ENCODE measurements at regions not wholly inside any gene's neighbourhood (a gene's known extent, or its start where the extent isn't known, plus 50 kb on each side); places are given as distances from the start of the nearest gene placed in this dataset.

GRCh38 chr6:109916759-109917158 is 61.4 kb upstream of the GPR6 start:
- CTCF ChIA-PET: no interaction called here
- no peak for DNase-seq
- H3K4me1 Mint-ChIP-seq (ENCODE audit: low read depth, unreplicated experiment): no peaks in the 10 kb centered on the region
- H3K27me3 Mint-ChIP-seq (ENCODE audit: unreplicated experiment): no peaks in the 10 kb centered on the region
- BruUV-seq (replicated peaks): no TSS peak
- H3K4me3 Mint-ChIP-seq (ENCODE audit: low read depth, unreplicated experiment): no peak overlapping the region
- intact Hi-C loops (cut with micrococcal nuclease; ENCODE audit: unreplicated experiment): no loop called here
- no peaks in the 10 kb centered on the region for H3K36me3 Mint-ChIP-seq (ENCODE audit: insufficient read depth, unreplicated experiment)
- peaks cover 2% of the 10 kb centered on the region for H3K9me3 Mint-ChIP-seq (ENCODE audit: low read depth, unreplicated experiment)
- TF ChIP-seq CTCF (IDR thresholded peaks at IDR 0.05; ENCODE audit: unreplicated experiment): no peak
- no peak overlapping the region for H3K27ac Mint-ChIP-seq (ENCODE audit: unreplicated experiment)

- peaks cover 2% of the 10 kb centered on the region for H3K9me3 Mint-ChIP-seq (ENCODE audit: low read depth, unreplicated experiment)
- H3K36me3 Mint-ChIP-seq (ENCODE audit: insufficient read depth, unreplicated experiment): no peaks in the 10 kb centered on the region
- H3K4me1 Mint-ChIP-seq (ENCODE audit: low read depth, unreplicated experiment): no peaks in the 10 kb centered on the region
- BruUV-seq (replicated peaks): no TSS peak
- intact Hi-C loops (cut with micrococcal nuclease; ENCODE audit: unreplicated experiment): no loop called here
- no peak overlapping the region for H3K27ac Mint-ChIP-seq (ENCODE audit: unreplicated experiment)
- no peaks in the 10 kb centered on the region for H3K27me3 Mint-ChIP-seq (ENCODE audit: unreplicated experiment)
- DNase-seq: no peak
- no peak overlapping the region for H3K4me3 Mint-ChIP-seq (ENCODE audit: low read depth, unreplicated experiment)
- no peak for TF ChIP-seq CTCF (IDR thresholded peaks at IDR 0.05; ENCODE audit: unreplicated experiment)
- CTCF ChIA-PET: no interaction called here
Observed at GRCh38 chr6:109918227-109918626, 59.9 kb upstream of the GPR6 start.

- no peaks in the 10 kb centered on the region for H3K36me3 Mint-ChIP-seq (ENCODE audit: insufficient read depth, unreplicated experiment)
- no peak overlapping the region for H3K4me3 Mint-ChIP-seq (ENCODE audit: low read depth, unreplicated experiment)
- no peak overlapping the region for H3K27ac Mint-ChIP-seq (ENCODE audit: unreplicated experiment)
- no TSS peak for BruUV-seq (replicated peaks)
- DNase-seq: no peak
- intact Hi-C loops (cut with micrococcal nuclease; ENCODE audit: unreplicated experiment): no loop called here
- H3K27me3 Mint-ChIP-seq (ENCODE audit: unreplicated experiment): no peaks in the 10 kb centered on the region
- H3K4me1 Mint-ChIP-seq (ENCODE audit: low read depth, unreplicated experiment): peaks cover 20% of the 10 kb centered on the region
- CTCF ChIA-PET: no interaction called here
- no peak for TF ChIP-seq CTCF (IDR thresholded peaks at IDR 0.05; ENCODE audit: unreplicated experiment)
- H3K9me3 Mint-ChIP-seq (ENCODE audit: low read depth, unreplicated experiment): peaks cover under 1% of the 10 kb centered on the region
Observed at GRCh38 chr6:109920911-109921310, 57.2 kb upstream of the GPR6 start.

- H3K9me3 Mint-ChIP-seq (ENCODE audit: low read depth, unreplicated experiment): no peaks in the 10 kb centered on the region
- no peak for TF ChIP-seq CTCF (IDR thresholded peaks at IDR 0.05; ENCODE audit: unreplicated experiment)
- CTCF ChIA-PET: no interaction called here
- no peaks in the 10 kb centered on the region for H3K36me3 Mint-ChIP-seq (ENCODE audit: insufficient read depth, unreplicated experiment)
- H3K27ac Mint-ChIP-seq (ENCODE audit: unreplicated experiment): no peak overlapping the region
- H3K4me1 Mint-ChIP-seq (ENCODE audit: low read depth, unreplicated experiment): peaks cover 24% of the 10 kb centered on the region
- H3K27me3 Mint-ChIP-seq (ENCODE audit: unreplicated experiment): no peaks in the 10 kb centered on the region
- DNase-seq: no peak
- intact Hi-C loops (cut with micrococcal nuclease; ENCODE audit: unreplicated experiment): no loop called here
- BruUV-seq (replicated peaks): no TSS peak
- H3K4me3 Mint-ChIP-seq (ENCODE audit: low read depth, unreplicated experiment): no peak overlapping the region
Observed at GRCh38 chr6:109922851-109923250, 55.3 kb upstream of the GPR6 start.

GRCh38 chr6:109925075-109925474 is 53.0 kb upstream of the GPR6 start:
- H3K4me1 Mint-ChIP-seq (ENCODE audit: low read depth, unreplicated experiment): peaks cover 24% of the 10 kb centered on the region
- no peak for TF ChIP-seq CTCF (IDR thresholded peaks at IDR 0.05; ENCODE audit: unreplicated experiment)
- H3K4me3 Mint-ChIP-seq (ENCODE audit: low read depth, unreplicated experiment): no peak overlapping the region
- H3K9me3 Mint-ChIP-seq (ENCODE audit: low read depth, unreplicated experiment): no peaks in the 10 kb centered on the region
- no TSS peak for BruUV-seq (replicated peaks)
- intact Hi-C loops (cut with micrococcal nuclease; ENCODE audit: unreplicated experiment): no loop called here
- CTCF ChIA-PET: interaction anchor here (0.9 kb wide), 1 partner anchor 10 kb away, joined by 3 read pairs; no protein-coding TSS in a partner anchor
- no peaks in the 10 kb centered on the region for H3K27me3 Mint-ChIP-seq (ENCODE audit: unreplicated experiment)
- H3K27ac Mint-ChIP-seq (ENCODE audit: unreplicated experiment): no peak overlapping the region
- no peaks in the 10 kb centered on the region for H3K36me3 Mint-ChIP-seq (ENCODE audit: insufficient read depth, unreplicated experiment)
- DNase-seq: peak; percentile 11

All from Calu3 (cell line).